ENCODE measurements at regions not wholly inside any gene's neighbourhood (a gene's known extent, or its start where the extent isn't known, plus 50 kb on each side); places are given as distances from the start of the nearest gene placed in this dataset.

DNA sequence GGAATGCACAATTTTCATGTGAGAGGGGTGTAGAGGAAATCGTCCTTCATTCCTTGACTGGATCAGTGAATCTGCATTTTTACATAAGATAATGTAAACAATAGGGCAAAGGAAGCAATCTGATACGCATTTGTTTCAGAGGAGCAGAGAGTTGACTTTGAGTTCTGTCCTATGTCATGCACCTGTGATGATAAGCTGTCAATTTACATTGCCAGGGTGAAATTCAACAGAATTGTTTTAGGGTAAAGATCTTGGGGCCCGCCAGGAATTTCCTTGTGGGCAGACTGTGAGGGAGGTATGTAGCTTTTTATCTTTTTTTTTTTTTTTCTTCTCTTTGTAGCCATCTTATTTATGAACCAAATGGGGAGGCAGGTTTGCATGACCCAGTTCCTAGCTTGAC lies 58.3 kb upstream of the LARP1 start:
- H3K4me1 ChIP-seq (ENCODE audit: control insufficient read depth in 4 of 4, insufficient read depth in 4 of 4, low read length in 3 of 4): peaks cover 9 to 26% (median 19%) of the 10 kb centered on the region in 4 donors
- no peak overlapping the region for H3K27ac ChIP-seq (ENCODE audit: low read depth in 1 of 2, low read length in 2 of 2)
- 71% methylated on average over 3 of the region's 3 CpGs for WGBS
- no peaks in the 10 kb centered on the region for H3K9me3 ChIP-seq (ENCODE audit: control insufficient read depth in 4 of 4, low read length in 3 of 4)
- no peak for TF ChIP-seq HNF4G (IDR thresholded peaks at IDR 0.05)
- no peak for TF ChIP-seq ZBTB33 (IDR thresholded peaks at IDR 0.05)
- TF ChIP-seq HNF4A (conservative IDR thresholded peaks at IDR 0.05): no peak
- no peak for TF ChIP-seq RXRA (IDR thresholded peaks at IDR 0.05)
- TF ChIP-seq JUND (IDR thresholded peaks at IDR 0.05): no peak
- TF ChIP-seq SP1 (IDR thresholded peaks at IDR 0.05): no peak
- TF ChIP-seq YY1 (IDR thresholded peaks at IDR 0.05): no peak
- no peak overlapping the region for H3K4me3 ChIP-seq (ENCODE audit: low read depth in 1 of 3, low read length in 3 of 3)
- no peak for DNase-seq (ENCODE audit: low spot score)
- H3K27me3 ChIP-seq (ENCODE audit: control insufficient read depth in 4 of 4, insufficient read depth in 4 of 4, low read length in 3 of 4): no peaks in the 10 kb centered on the region
- H3K36me3 ChIP-seq (ENCODE audit: control insufficient read depth in 4 of 4, insufficient read depth in 3 of 4, low read depth in 1 of 4, low read length in 3 of 4): no peaks in the 10 kb centered on the region
- no peak overlapping the region for H3K9ac ChIP-seq (ENCODE audit: low read depth in 1 of 2, low read length in 2 of 2)

- 91% methylated on average over 3 of the region's 3 CpGs for WGBS
These were observed 61.0 kb upstream of the LARP1 start for GRCh38 chr5:154694159-154694558.

More at GRCh38 chr5:154694159-154694558, 61.0 kb upstream of the LARP1 start:
- Histone ChIP-seq H3K27me3 (ENCODE audit: control insufficient read depth in 4 of 4, insufficient read depth in 4 of 4, low read length in 3 of 4) (no peaks in the 10 kb centered on the region), H3K4me3 (ENCODE audit: low read depth in 1 of 3, low read length in 3 of 3) (no peak overlapping the region), H3K27ac (ENCODE audit: low read depth in 1 of 2, low read length in 2 of 2) (no peak overlapping the region), H3K4me1 (ENCODE audit: control insufficient read depth in 4 of 4, insufficient read depth in 4 of 4, low read length in 3 of 4) (peaks cover 3 to 7% (median 6%) of the 10 kb centered on the region in 4 donors), H3K9me3 (ENCODE audit: control insufficient read depth in 4 of 4, low read length in 3 of 4) (no peaks in the 10 kb centered on the region), H3K9ac (ENCODE audit: low read depth in 1 of 2, low read length in 2 of 2) (no peak overlapping the region), H3K36me3 (ENCODE audit: control insufficient read depth in 4 of 4, insufficient read depth in 3 of 4, low read depth in 1 of 4, low read length in 3 of 4) (no peaks in the 10 kb centered on the region)
- DNase-seq (ENCODE audit: low spot score): no peak
- TF ChIP-seq, protein P1, sequence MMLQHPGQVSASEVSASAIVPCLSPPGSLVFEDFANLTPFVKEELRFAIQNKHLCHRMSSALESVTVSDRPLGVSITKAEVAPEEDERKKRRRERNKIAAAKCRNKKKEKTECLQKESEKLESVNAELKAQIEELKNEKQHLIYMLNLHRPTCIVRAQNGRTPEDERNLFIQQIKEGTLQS (IDR thresholded peaks at IDR 0.05): no peak
- TF ChIP-seq RAD21 (IDR thresholded peaks at IDR 0.05) (no peak), CTCF (IDR thresholded peaks at IDR 0.05; ENCODE audit: low read depth, low read length, missing input control) (no peak), NR2F2 (IDR thresholded peaks at IDR 0.05) (no peak), FOXA1 (IDR thresholded peaks at IDR 0.05) (no peak), YY1 (IDR thresholded peaks at IDR 0.05) (no peak), REST (IDR thresholded peaks at IDR 0.05) (no peak), ZBTB33 (IDR thresholded peaks at IDR 0.05) (no peak), HNF4A (conservative IDR thresholded peaks at IDR 0.05) (no peak), JUND (IDR thresholded peaks at IDR 0.05) (no peak), TAF1 (conservative IDR thresholded peaks at IDR 0.05) (no peak), GABPA (IDR thresholded peaks at IDR 0.05 in 1 of 2, conservative IDR thresholded peaks at IDR 0.05 in 1 of 2) (no peak), SP1 (IDR thresholded peaks at IDR 0.05) (no peak), EGR1 (IDR thresholded peaks at IDR 0.05; ENCODE audit: low read depth in 2 of 2) (no peak), FOXA2 (IDR thresholded peaks at IDR 0.05) (no peak), RXRA (IDR thresholded peaks at IDR 0.05) (no peak), HNF4G (IDR thresholded peaks at IDR 0.05) (no peak)
- TF ChIP-seq, protein P2, sequence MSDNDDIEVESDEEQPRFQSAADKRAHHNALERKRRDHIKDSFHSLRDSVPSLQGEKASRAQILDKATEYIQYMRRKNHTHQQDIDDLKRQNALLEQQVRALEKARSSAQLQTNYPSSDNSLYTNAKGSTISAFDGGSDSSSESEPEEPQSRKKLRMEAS (IDR thresholded peaks at IDR 0.05): no peak

All from liver (tissue), 8 donors.